ENCODE measurements at regions not wholly inside any gene's neighbourhood (a gene's known extent, or its start where the extent isn't known, plus 50 kb on each side); places are given as distances from the start of the nearest gene placed in this dataset.

GRCh38 chr12:34398706-34399630 is 376.7 kb downstream of the ALG10 start:
- TF ChIP-seq CTCF (conservative IDR thresholded peaks at IDR 0.05; ENCODE audit: low read depth, low read length), result no peak
- no peak for DNase-seq (ENCODE audit: low read depth)
- H3K4me3 ChIP-seq (ENCODE audit: low read length), result no peak overlapping the region

GRCh38 chr12:34399631-34400410 is 377.5 kb downstream of the ALG10 start:
- H3K4me3 ChIP-seq (ENCODE audit: low read length), result no peak overlapping the region
- DNase-seq (ENCODE audit: low read depth), result no peak
- TF ChIP-seq CTCF (conservative IDR thresholded peaks at IDR 0.05; ENCODE audit: low read depth, low read length), result no peak

GRCh38 chr12:34400411-34400881 is 378.1 kb downstream of the ALG10 start:
- DNase-seq (ENCODE audit: low read depth), result no peak
- no peak for TF ChIP-seq CTCF (conservative IDR thresholded peaks at IDR 0.05; ENCODE audit: low read depth, low read length)

GRCh38 chr12:34400986-34401658 is 378.8 kb downstream of the ALG10 start:
- no peak for TF ChIP-seq CTCF (conservative IDR thresholded peaks at IDR 0.05; ENCODE audit: low read depth, low read length)
- no peak for DNase-seq (ENCODE audit: low read depth)
- no peak overlapping the region for H3K4me3 ChIP-seq (ENCODE audit: low read length)

More at GRCh38 chr12:34400411-34400881, 378.1 kb downstream of the ALG10 start:
- no peak overlapping the region for H3K4me3 ChIP-seq (ENCODE audit: low read length)

GRCh38 chr12:34401659-34402227 is 379.4 kb downstream of the ALG10 start:
- TF ChIP-seq CTCF (conservative IDR thresholded peaks at IDR 0.05; ENCODE audit: low read depth, low read length), result no peak
- DNase-seq (ENCODE audit: low read depth), result no peak
- no peak overlapping the region for H3K4me3 ChIP-seq (ENCODE audit: low read length)

- no peak for DNase-seq (ENCODE audit: low read depth)
- no peak overlapping the region for H3K4me3 ChIP-seq (ENCODE audit: low read length)
- no peak for TF ChIP-seq CTCF (conservative IDR thresholded peaks at IDR 0.05; ENCODE audit: low read depth, low read length)
Measured at GRCh38 chr12:34402228-34402898, 380.1 kb downstream of the ALG10 start.
